ENCODE measurements at regions not wholly inside any gene's neighbourhood (a gene's known extent, or its start where the extent isn't known, plus 50 kb on each side); places are given as distances from the start of the nearest gene placed in this dataset.

- no peaks in the 10 kb centered on the region for H3K79me2 ChIP-seq (ENCODE audit: insufficient read depth, low read length)
- H3K9ac ChIP-seq (ENCODE audit: low read length), result no peak overlapping the region
- H4K20me1 ChIP-seq (ENCODE audit: low read depth, low read length), result no peaks in the 10 kb centered on the region
- no peaks in the 10 kb centered on the region for H3F3A ChIP-seq (ENCODE audit: insufficient read depth)
- no peaks in the 10 kb centered on the region for H3K36me3 ChIP-seq (ENCODE audit: low read length)
- no peak overlapping the region for H3K4me2 ChIP-seq (ENCODE audit: low read depth, low read length, poor library complexity, severe bottlenecking)
- no peak overlapping the region for H3K27ac ChIP-seq (ENCODE audit: low read depth, low read length)
- H3K9me2 ChIP-seq (replicated peaks; ENCODE audit: insufficient read depth, low read length), result no peaks in the 10 kb centered on the region
- H3K27me3 ChIP-seq (ENCODE audit: low read length), result no peaks in the 10 kb centered on the region
- H2AFZ ChIP-seq (ENCODE audit: low read depth, low read length, severe bottlenecking), result no peak overlapping the region
- TF ChIP-seq EZH2phosphoT487 (conservative IDR thresholded peaks at IDR 0.05; ENCODE audit: low read length), result no peak
- no peak for TF ChIP-seq CTCF (IDR thresholded peaks at IDR 0.05; ENCODE audit: insufficient read depth, low read length, poor library complexity, severe bottlenecking)
- H3K9me3 ChIP-seq (ENCODE audit: insufficient read depth, low read length), result no peaks in the 10 kb centered on the region
- H3K4me3 ChIP-seq (ENCODE audit: insufficient read depth, low read length, poor library complexity, severe bottlenecking), result no peak overlapping the region
Measured at GRCh38 chr10:84665211-84665610, 336.8 kb downstream of the CCSER2 start.

- Histone ChIP-seq H3K9me3 (ENCODE audit: insufficient read depth, low read length) (no peaks in the 10 kb centered on the region), H3K9me2 (replicated peaks; ENCODE audit: insufficient read depth, low read length) (no peaks in the 10 kb centered on the region), H2AFZ (ENCODE audit: low read depth, low read length, severe bottlenecking) (no peak overlapping the region), H3K9ac (ENCODE audit: low read length) (no peak overlapping the region), H3K79me2 (ENCODE audit: insufficient read depth, low read length) (no peaks in the 10 kb centered on the region), H3F3A (ENCODE audit: insufficient read depth) (no peaks in the 10 kb centered on the region), H3K27ac (ENCODE audit: low read depth, low read length) (no peak overlapping the region), H4K20me1 (ENCODE audit: low read depth, low read length) (no peaks in the 10 kb centered on the region), H3K36me3 (ENCODE audit: low read length) (no peaks in the 10 kb centered on the region), H3K27me3 (ENCODE audit: low read length) (no peaks in the 10 kb centered on the region), H3K4me3 (ENCODE audit: insufficient read depth, low read length, poor library complexity, severe bottlenecking) (no peak overlapping the region), H3K4me2 (ENCODE audit: low read depth, low read length, poor library complexity, severe bottlenecking) (no peak overlapping the region)
- TF ChIP-seq EZH2phosphoT487 (conservative IDR thresholded peaks at IDR 0.05; ENCODE audit: low read length) (no peak), CTCF (IDR thresholded peaks at IDR 0.05; ENCODE audit: insufficient read depth, low read length, poor library complexity, severe bottlenecking) (peak; percentile 64)
Measured at GRCh38 chr10:84665883-84666463, 337.6 kb downstream of the CCSER2 start.

GRCh38 chr10:84668186-84668763 lies 339.9 kb downstream of the CCSER2 start:
- Histone ChIP-seq H3K27ac (ENCODE audit: low read depth, low read length) (no peak overlapping the region), H3K4me3 (ENCODE audit: insufficient read depth, low read length, poor library complexity, severe bottlenecking) (no peak overlapping the region), H3F3A (ENCODE audit: insufficient read depth) (no peaks in the 10 kb centered on the region), H3K9me3 (ENCODE audit: insufficient read depth, low read length) (no peaks in the 10 kb centered on the region), H3K9me2 (replicated peaks; ENCODE audit: insufficient read depth, low read length) (no peaks in the 10 kb centered on the region), H2AFZ (ENCODE audit: low read depth, low read length, severe bottlenecking) (no peak overlapping the region), H3K79me2 (ENCODE audit: insufficient read depth, low read length) (no peaks in the 10 kb centered on the region), H3K36me3 (ENCODE audit: low read length) (no peaks in the 10 kb centered on the region), H3K4me2 (ENCODE audit: low read depth, low read length, poor library complexity, severe bottlenecking) (no peak overlapping the region), H3K27me3 (ENCODE audit: low read length) (no peaks in the 10 kb centered on the region), H3K9ac (ENCODE audit: low read length) (no peak overlapping the region), H4K20me1 (ENCODE audit: low read depth, low read length) (no peaks in the 10 kb centered on the region)
- TF ChIP-seq EZH2phosphoT487 (conservative IDR thresholded peaks at IDR 0.05; ENCODE audit: low read length) (no peak), CTCF (IDR thresholded peaks at IDR 0.05; ENCODE audit: insufficient read depth, low read length, poor library complexity, severe bottlenecking) (no peak)
